Adrenal gland (tissue), 9 donors: ENCODE measurements at regions not wholly inside any gene's neighbourhood (a gene's known extent, or its start where the extent isn't known, plus 50 kb on each side); places are given as distances from the start of the nearest gene placed in this dataset.

ENCODE experiments used
- DNase-seq, 7 donors: peaks; one replicate each; pipeline ENCODE4 v3.0.0-alpha.2; 2019 to 2020
- H3K27ac ChIP-seq, 5 donors: fragments of 200-600 bp; sonication (generic) in 4 of 5; 1 replicate in 3 of 5; 2 replicates in 2 of 5; pipeline versions ENCODE4 v1.5.1 to v1.8.0; 2016 to 2020; ENCODE audit warnings: mild to moderate bottlenecking in 1 of 5
- H3K27me3 ChIP-seq: fragments of 200-600 bp; 2 replicates; pipeline ENCODE4 v1.8.0; 2021
- H3K36me3 ChIP-seq, 2 donors: fragments of 200-600 bp; replicated peaks in 1 of 2; 1 replicate in 1 of 2; 2 replicates in 1 of 2; pipeline versions ENCODE4 v1.5.1 to v1.8.0; 2018 to 2022
- H3K4me1 ChIP-seq, 2 donors: fragments of 200-600 bp; replicated peaks in 1 of 2; 1 replicate in 1 of 2; 2 replicates in 1 of 2; pipeline versions ENCODE4 v1.5.1 to v1.8.0; 2018 to 2021
- H3K4me3 ChIP-seq, 4 donors: fragments of 200-600 bp; sonication (generic) in 3 of 4; one replicate each; pipeline ENCODE4 v1.5.1; 2016 to 2018
- H3K9me3 ChIP-seq, 3 donors: fragments of 200-600 bp; sonication (generic) in 1 of 3; replicated peaks in 1 of 3; 1 replicate in 2 of 3; 2 replicates in 1 of 3; pipeline versions ENCODE4 v1.5.1 to v1.8.0; 2016 to 2021
- CTCF ChIP-seq, 6 experiments: fragments of 450-650 bp in 4 of 6; fragments of 200-600 bp in 2 of 6; sonication (generic) in 1 of 6; IDR thresholded peaks; 1 replicate in 5 of 6; 2 replicates in 1 of 6; pipeline versions ENCODE4 v1.5.1 to v1.8.0; 2016 to 2021; ENCODE audit warnings: antibody characterized with exemption in 6 of 6, mild to moderate bottlenecking in 2 of 6, moderate library complexity in 1 of 6
- POLR2A ChIP-seq, 2 donors: fragments of 450-650 bp; IDR thresholded peaks; one replicate each; pipeline ENCODE4 v1.6.1; 2017; ENCODE audit warnings: antibody characterized with exemption in 2 of 2, mild to moderate bottlenecking in 2 of 2, moderate library complexity in 1 of 2
- WGBS, 4 donors: extraction: QIAGEN DNeasy Blood & Tissue Kit in 2 of 4; methylation state at CpG; one replicate each; pipeline versions ENCODE4 v1.1.5 to v1.1.7; 2013 to 2017; 5-methylcytosine and 5-hydroxymethylcytosine counted together
- intact Hi-C, 2 donors: fragments of 100-400 bp; cut with DNase I; formaldehyde crosslinking; loops; one replicate each; pipeline versions ENCODE4 v1.14.1 to v1.15.0; 2022 to 2023
- small RNA-seq, 2 donors: library from RNA; depleted of rRNA; stranded (forward); fragments of <200 nt; gene quantifications; one replicate each; pipeline ENCODE3, GENCODE V24; 2016
- donor health status: healthy with polysubstance abuse.
- donor health status: Bipolar disorder and iron deficiency.
- donor health status: DM: yes; HTN: yes; CAD: no.
- donor health status: DM: no; HTN: no; CAD: no.
- donor health status: DM: no; HTN: no; CAD: no.

- H3K4me3 ChIP-seq: no peak overlapping the region
- H3K4me1 ChIP-seq: no peaks in the 10 kb centered on the region
- WGBS, 4 donors: 62 to 76% (median 69%) methylated on average over 4 of the region's 4 CpGs
- no peak overlapping the region for H3K27ac ChIP-seq
- H3K27me3 ChIP-seq: no peaks in the 10 kb centered on the region
- TF ChIP-seq CTCF (IDR thresholded peaks at IDR 0.05) (no peak), POLR2A (IDR thresholded peaks at IDR 0.05) (no peak)
- no peaks in the 10 kb centered on the region for H3K9me3 ChIP-seq
- intact Hi-C loops: no loop called here
- H3K36me3 ChIP-seq: no peaks in the 10 kb centered on the region
- no peak for DNase-seq
Measured at GRCh38 chr14:36390718-36391117, 70.3 kb upstream of the MBIP start.

DNA sequence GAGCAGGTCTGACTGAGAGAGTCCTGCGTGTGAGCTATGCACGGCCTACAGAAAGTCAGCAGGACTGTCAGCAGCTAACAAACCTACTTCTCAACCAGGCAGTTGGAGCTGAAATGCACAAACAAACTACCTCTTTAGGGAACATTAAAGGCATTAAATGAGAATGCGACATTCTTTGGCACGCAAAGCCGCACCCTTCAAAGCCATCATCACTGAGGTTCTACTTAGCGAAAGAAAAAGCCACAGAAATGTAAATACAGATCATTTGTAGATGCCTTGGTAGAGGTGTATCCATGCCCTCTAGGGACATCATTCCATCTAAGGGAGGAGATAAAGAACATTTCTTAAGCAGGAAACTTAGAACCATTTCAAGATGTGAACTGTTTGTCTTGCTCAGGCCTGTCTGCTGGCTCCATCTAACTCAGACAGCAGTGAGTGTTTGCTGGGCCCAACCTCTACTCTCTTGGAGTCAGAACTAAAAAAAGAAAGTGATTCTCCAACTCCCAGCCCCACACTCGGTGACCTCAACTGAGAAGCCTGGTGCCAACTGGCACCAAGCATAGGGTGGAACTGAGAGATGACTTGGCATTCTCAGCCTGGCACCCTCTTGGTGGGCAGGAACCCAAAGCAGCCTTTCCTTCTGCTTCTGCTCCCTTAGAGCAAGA lies 63.5 kb upstream of the MBIP start:
- H3K4me3 ChIP-seq: no peak overlapping the region
- DNase-seq: peak in 1 of 7 donors; percentile 7
- no peaks in the 10 kb centered on the region for H3K4me1 ChIP-seq
- H3K27ac ChIP-seq: no peak overlapping the region
- no peaks in the 10 kb centered on the region for H3K27me3 ChIP-seq
- H3K36me3 ChIP-seq: no peaks in the 10 kb centered on the region
- no peaks in the 10 kb centered on the region for H3K9me3 ChIP-seq
- intact Hi-C loops: no loop called here
- 84 to 91% (median 87%) methylated on average over 7 of the region's 7 CpGs for WGBS, 4 donors
- TF ChIP-seq CTCF (IDR thresholded peaks at IDR 0.05): no peak
- no peak for TF ChIP-seq POLR2A (IDR thresholded peaks at IDR 0.05)

GRCh38 chr14:36373982-36374673 lies 53.7 kb upstream of the MBIP start:
- Histone ChIP-seq H3K4me1 (no peaks in the 10 kb centered on the region), H3K36me3 (no peaks in the 10 kb centered on the region), H3K27ac (no peak overlapping the region), H3K9me3 (no peaks in the 10 kb centered on the region), H3K4me3 (no peak overlapping the region), H3K27me3 (no peaks in the 10 kb centered on the region)
- 21 to 30% (median 24%) methylated on average over 4 of the region's 4 CpGs for WGBS, 4 donors
- intact Hi-C loops: loop anchor here (5.0 to 10.0 kb wide), 2 partner anchors 299 to 492 kb away; no protein-coding TSS in a partner anchor
- TF ChIP-seq CTCF (IDR thresholded peaks at IDR 0.05) (peak; percentile 69 to 86 (median 80)), POLR2A (IDR thresholded peaks at IDR 0.05) (no peak)
- DNase-seq: peak; percentile 74 to 92 (median 84)

Small RNA genes in the stretch of these regions (small RNA-seq; reads per million reads assigned to genes)
- gene RNU7-93P: 0 reads per million in 2 donors
